ENCODE measurements at regions not wholly inside any gene's neighbourhood (a gene's known extent, or its start where the extent isn't known, plus 50 kb on each side); places are given as distances from the start of the nearest gene placed in this dataset.

DNA sequence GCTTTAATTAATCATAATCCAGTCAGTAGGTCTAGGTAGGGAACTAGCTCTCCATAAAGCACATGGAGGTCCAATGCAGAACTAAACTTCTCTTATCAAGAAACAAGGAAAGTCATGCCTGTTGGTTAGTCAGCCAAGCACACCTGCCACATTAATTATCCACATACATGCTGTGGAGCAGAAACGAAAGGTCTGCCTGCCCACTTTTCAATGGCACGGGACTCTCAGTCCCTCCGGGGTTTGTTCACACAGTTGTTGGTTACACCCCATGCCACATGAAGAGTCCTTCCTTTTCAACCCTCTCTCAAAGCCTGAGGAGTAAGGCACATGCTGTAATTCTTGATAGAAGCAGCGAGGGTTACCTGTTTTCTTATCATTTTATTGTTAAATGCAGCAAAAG is 1096.4 kb upstream of the MAP3K7 start:
- intact Hi-C loops (cut with DNase I): no loop called here
- Histone ChIP-seq H3K4me1 (no peaks in the 10 kb centered on the region), H3K4me3 (no peak overlapping the region), H3K27ac (no peak overlapping the region), H3K9me3 (no peaks in the 10 kb centered on the region), H3K27me3 (no peaks in the 10 kb centered on the region), H3K36me3 (no peaks in the 10 kb centered on the region)
- DNase-seq: no peak
- TF ChIP-seq CTCF (IDR thresholded peaks at IDR 0.05): no peak
- TF ChIP-seq POLR2A (IDR thresholded peaks at IDR 0.05): no peak
- no peak for ATAC-seq
- WGBS (ENCODE audit: insufficient coverage, low coverage, low lambda C conversion rate, missing lambda C conversion rate): 63% methylated on average over 4 of the region's 4 CpGs

DNA sequence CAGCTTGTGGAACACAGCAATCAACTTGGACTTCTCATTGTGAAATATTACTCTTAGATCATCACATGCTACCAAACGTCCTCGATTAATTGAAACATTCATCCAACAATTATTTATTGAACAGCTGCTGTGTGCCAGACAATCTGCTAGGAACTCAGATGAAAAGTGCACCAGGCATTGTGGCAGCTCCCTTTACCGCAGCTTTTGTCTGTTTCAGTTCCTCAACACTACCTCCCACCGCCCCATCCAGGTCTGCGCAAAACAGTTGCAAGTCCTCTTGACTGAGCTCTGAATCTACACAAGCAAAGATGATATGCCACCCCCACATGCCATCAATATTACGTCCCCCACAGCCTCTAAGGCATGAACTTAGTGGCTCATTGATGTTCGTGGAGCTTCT is 1094.4 kb upstream of the MAP3K7 start:
- no peak overlapping the region for H3K27ac ChIP-seq
- H3K9me3 ChIP-seq: no peaks in the 10 kb centered on the region
- H3K36me3 ChIP-seq: no peaks in the 10 kb centered on the region
- intact Hi-C loops (cut with DNase I): no loop called here
- no peaks in the 10 kb centered on the region for H3K27me3 ChIP-seq
- ATAC-seq (no peak), DNase-seq (no peak)
- no peak for TF ChIP-seq CTCF (IDR thresholded peaks at IDR 0.05)
- TF ChIP-seq POLR2A (IDR thresholded peaks at IDR 0.05): no peak
- H3K4me3 ChIP-seq: no peak overlapping the region
- H3K4me1 ChIP-seq: no peaks in the 10 kb centered on the region
- 39% methylated on average over 7 of the region's 7 CpGs for WGBS (ENCODE audit: insufficient coverage, low coverage, low lambda C conversion rate, missing lambda C conversion rate)

- H3K4me1 ChIP-seq: no peaks in the 10 kb centered on the region
- TF ChIP-seq POLR2A (IDR thresholded peaks at IDR 0.05) (no peak), CTCF (IDR thresholded peaks at IDR 0.05) (no peak)
- ATAC-seq (no peak), DNase-seq (no peak)
- H3K9me3 ChIP-seq: no peaks in the 10 kb centered on the region
- intact Hi-C loops (cut with DNase I): no loop called here
- no peaks in the 10 kb centered on the region for H3K36me3 ChIP-seq
- H3K4me3 ChIP-seq: no peak overlapping the region
- H3K27ac ChIP-seq: no peak overlapping the region
- WGBS (ENCODE audit: insufficient coverage, low coverage, low lambda C conversion rate, missing lambda C conversion rate): 52% methylated on average over 5 of the region's 5 CpGs
- H3K27me3 ChIP-seq: no peaks in the 10 kb centered on the region
Observed at GRCh38 chr6:91678679-91679446, 1092.0 kb upstream of the MAP3K7 start.

- TF ChIP-seq CTCF (IDR thresholded peaks at IDR 0.05): no peak
- TF ChIP-seq POLR2A (IDR thresholded peaks at IDR 0.05): no peak
- Histone ChIP-seq H3K4me3 (no peak overlapping the region), H3K27me3 (no peaks in the 10 kb centered on the region), H3K36me3 (no peaks in the 10 kb centered on the region), H3K9me3 (no peaks in the 10 kb centered on the region), H3K4me1 (no peaks in the 10 kb centered on the region), H3K27ac (no peak overlapping the region)
- no peak for DNase-seq
- ATAC-seq: no peak
- intact Hi-C loops (cut with DNase I): no loop called here
- WGBS (ENCODE audit: insufficient coverage, low coverage, low lambda C conversion rate, missing lambda C conversion rate): 33% methylated on average over 1 of the region's 1 CpG
Observed at GRCh38 chr6:91672201-91672600, 1085.3 kb upstream of the MAP3K7 start.
